ENCODE measurements at regions not wholly inside any gene's neighbourhood (a gene's known extent, or its start where the extent isn't known, plus 50 kb on each side); places are given as distances from the start of the nearest gene placed in this dataset.

DNA sequence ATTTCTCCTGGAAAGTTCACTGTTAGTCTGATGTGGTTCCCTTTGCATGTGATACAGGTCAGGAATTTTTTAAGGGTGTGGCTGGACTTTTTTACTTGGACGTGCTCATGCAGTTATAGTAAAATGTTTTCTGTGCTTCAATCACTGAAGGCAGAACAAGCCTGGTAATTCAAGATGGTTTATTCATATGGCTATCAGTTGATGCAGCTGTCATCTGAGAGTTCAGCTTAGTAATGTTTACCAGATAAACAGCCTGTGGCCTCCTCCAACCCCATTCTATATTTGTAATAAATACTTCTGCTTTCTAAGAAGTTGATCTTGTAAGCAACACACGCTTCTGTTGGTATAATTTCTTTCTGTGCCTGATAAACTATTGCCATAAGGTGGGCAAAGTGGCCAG lies 2105.9 kb downstream of the ARAP2 start:
- H2BK20ac ChIP-seq (ENCODE audit: low read length), result no peak overlapping the region
- no peak overlapping the region for H3K27ac ChIP-seq (ENCODE audit: low read depth, low read length)
- POLR2A ChIA-PET (ENCODE audit: partially characterized antibody), result no interaction called here
- H4K20me1 ChIP-seq (replicated peaks in 1 of 2; ENCODE audit: control insufficient read depth in 1 of 2, insufficient read depth in 2 of 2, low read length in 2 of 2), result no peaks in the 10 kb centered on the region
- H3K4me2 ChIP-seq (ENCODE audit: insufficient read depth in 1 of 2, low read depth in 2 of 2, low read length in 2 of 2), result no peak overlapping the region
- CTCF ChIA-PET (ENCODE audit: partially characterized antibody), result no interaction called here
- no peak overlapping the region for H4K91ac ChIP-seq (replicated peaks; ENCODE audit: insufficient read length, low read length)
- no peak overlapping the region for H3K14ac ChIP-seq (ENCODE audit: insufficient read length)
- H3K23ac ChIP-seq (ENCODE audit: insufficient read length), result no peak overlapping the region
- no peak overlapping the region for H3K18ac ChIP-seq (ENCODE audit: extremely low read depth, low read length)
- no peak overlapping the region for H3K4me3 ChIP-seq (ENCODE audit: extremely low read depth in 1 of 4, insufficient read depth in 2 of 4, low read depth in 3 of 4, low read length in 4 of 4)
- H4K8ac ChIP-seq (ENCODE audit: extremely low read depth, insufficient read depth, low read length), result no peak overlapping the region
- no peaks in the 10 kb centered on the region for H3K36me3 ChIP-seq (ENCODE audit: control insufficient read depth in 2 of 4, insufficient read depth in 4 of 4, low read length in 3 of 4)
- no peaks in the 10 kb centered on the region for H3K79me1 ChIP-seq (ENCODE audit: low read depth, low read length)
- H3K27me3 ChIP-seq (replicated peaks in 1 of 4; ENCODE audit: control insufficient read depth in 3 of 4, extremely low read depth in 1 of 4, insufficient read depth in 3 of 4, low read length in 3 of 4), result no peaks in the 10 kb centered on the region
- FAIRE-seq, result no peak
- H2AK5ac ChIP-seq (ENCODE audit: low read depth, low read length), result no peak overlapping the region
- no peak overlapping the region for H2AFZ ChIP-seq (ENCODE audit: low read length)
- H3K9ac ChIP-seq (replicated peaks in 1 of 4; ENCODE audit: extremely low read depth in 1 of 4, low read depth in 3 of 4, low read length in 3 of 4), result no peak overlapping the region
- TF ChIP-seq EP300 (IDR thresholded peaks at IDR 0.05; ENCODE audit: borderline replicate concordance in 1 of 2, low read depth in 2 of 2, low read length in 2 of 2), result no peak
- TF ChIP-seq NRF1 (IDR thresholded peaks at IDR 0.05; ENCODE audit: low read depth, low read length), result no peak
- no peak for TF ChIP-seq SP2 (IDR thresholded peaks at IDR 0.05; ENCODE audit: low read length)
- no peak for TF ChIP-seq HDAC2 (IDR thresholded peaks at IDR 0.05; ENCODE audit: borderline replicate concordance in 1 of 2, low read depth in 2 of 2, low read length in 2 of 2)
- no peak for TF ChIP-seq CTBP2 (IDR thresholded peaks at IDR 0.05; ENCODE audit: borderline replicate concordance, insufficient read depth, insufficient read length, low read length)
- TF ChIP-seq, protein P1, sequence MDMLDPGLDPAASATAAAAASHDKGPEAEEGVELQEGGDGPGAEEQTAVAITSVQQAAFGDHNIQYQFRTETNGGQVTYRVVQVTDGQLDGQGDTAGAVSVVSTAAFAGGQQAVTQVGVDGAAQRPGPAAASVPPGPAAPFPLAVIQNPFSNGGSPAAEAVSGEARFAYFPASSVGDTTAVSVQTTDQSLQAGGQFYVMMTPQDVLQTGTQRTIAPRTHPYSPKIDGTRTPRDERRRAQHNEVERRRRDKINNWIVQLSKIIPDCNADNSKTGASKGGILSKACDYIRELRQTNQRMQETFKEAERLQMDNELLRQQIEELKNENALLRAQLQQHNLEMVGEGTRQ (IDR thresholded peaks at IDR 0.05; ENCODE audit: low read length), result no peak
- TF ChIP-seq SP1 (IDR thresholded peaks at IDR 0.05; ENCODE audit: low read depth, low read length), result no peak
- TF ChIP-seq TEAD4 (IDR thresholded peaks at IDR 0.05; ENCODE audit: low read depth, low read length), result no peak
- TF ChIP-seq RXRA (IDR thresholded peaks at IDR 0.05; ENCODE audit: insufficient read depth, low read depth, low read length), result no peak
- no peaks in the 10 kb centered on the region for H3K23me2 ChIP-seq (ENCODE audit: low read depth, low read length)
- no peaks in the 10 kb centered on the region for H3K9me3 ChIP-seq (ENCODE audit: insufficient read depth in 2 of 2, low read depth in 1 of 2, low read length in 1 of 2)
- H3K4me1 ChIP-seq (replicated peaks in 1 of 4; ENCODE audit: control insufficient read depth in 3 of 4, insufficient read depth in 4 of 4, low read length in 3 of 4), result no peaks in the 10 kb centered on the region
- 93% methylated on average over 2 of the region's 2 CpGs; no CpG with 5 or more reads in 1 of the 2 experiments for WGBS, 2 experiments (ENCODE audit: extremely low coverage in 1 of 2, insufficient coverage in 1 of 2, insufficient read length in 1 of 2, insufficient replicate concordance in 2 of 2, low coverage in 1 of 2, low lambda C conversion rate in 2 of 2, missing lambda C conversion rate in 1 of 2)
- no peak for DNase-seq (ENCODE audit: low read depth in 1 of 2, low spot score in 2 of 2)
- H2BK120ac ChIP-seq (replicated peaks; ENCODE audit: low read depth, low read length), result no peak overlapping the region
- no peak overlapping the region for H3K56ac ChIP-seq (replicated peaks; ENCODE audit: insufficient read length, low read depth, low read length)
- no peak overlapping the region for H2BK5ac ChIP-seq (ENCODE audit: low read depth, low read length)
- no peak overlapping the region for H2BK15ac ChIP-seq (ENCODE audit: low read length)
- no peak overlapping the region for H4K5ac ChIP-seq (ENCODE audit: insufficient read length, low read depth, low read length)
- no peak overlapping the region for H2BK12ac ChIP-seq (ENCODE audit: low read depth, low read length)
- no peaks in the 10 kb centered on the region for H3K79me2 ChIP-seq (ENCODE audit: control insufficient read depth in 1 of 2, insufficient read depth in 2 of 2, low read length in 2 of 2)
- H3K4ac ChIP-seq (replicated peaks; ENCODE audit: insufficient read length, low read depth, low read length), result no peak overlapping the region
